ENCODE measurements at regions not wholly inside any gene's neighbourhood (a gene's known extent, or its start where the extent isn't known, plus 50 kb on each side); places are given as distances from the start of the nearest gene placed in this dataset.

DNA sequence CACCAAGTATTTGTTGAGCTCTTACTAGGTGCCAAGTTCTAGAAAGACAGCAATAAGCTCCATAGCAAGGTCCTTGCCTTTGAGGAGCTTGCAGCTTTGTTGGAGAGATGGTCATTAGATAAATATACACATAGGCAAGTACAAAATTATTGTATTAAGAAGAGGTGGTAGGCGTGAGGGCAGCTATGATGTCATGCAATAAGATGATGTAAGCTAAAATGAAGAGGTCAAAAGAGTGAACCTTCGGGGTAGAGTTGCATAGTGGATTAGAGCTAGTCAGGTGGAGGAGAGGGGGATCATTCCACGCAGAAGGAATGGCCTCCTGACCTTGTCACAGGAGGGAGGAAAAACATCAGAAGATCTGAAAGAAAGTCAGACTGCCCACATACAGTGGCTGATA lies 141.9 kb upstream of the PCSK2 start:
- Mint-ChIP-seq H3K36me3 (no peaks in the 10 kb centered on the region), H3K27me3 (no peaks in the 10 kb centered on the region), H3K4me3 (no peak overlapping the region), H3K27ac (no peak overlapping the region), H3K4me1 (no peaks in the 10 kb centered on the region), H3K9me3 (peaks cover 0 to 17% (median 7%) of the 10 kb centered on the region in 7 donors)
- Histone ChIP-seq H3K9me3 (ENCODE audit: control insufficient read depth in 2 of 2, low read length in 2 of 2) (no peaks in the 10 kb centered on the region), H3K4me3 (ENCODE audit: low read depth, low read length) (no peak overlapping the region), H3K36me3 (ENCODE audit: control insufficient read depth, insufficient read depth, low read length) (no peaks in the 10 kb centered on the region), H3K4me1 (ENCODE audit: control insufficient read depth, insufficient read depth, low read length, poor library complexity, severe bottlenecking) (no peaks in the 10 kb centered on the region), H3K27ac (ENCODE audit: insufficient read depth, low read length, poor library complexity, severe bottlenecking) (no peak overlapping the region), H3K27me3 (ENCODE audit: control insufficient read depth, insufficient read depth, low read length) (no peaks in the 10 kb centered on the region)
- DNase-seq, result no peak
- no peak for ATAC-seq (ENCODE audit: low read depth in 2 of 2)

- Histone ChIP-seq H3K9me3 (ENCODE audit: control insufficient read depth in 2 of 2, low read length in 2 of 2) (no peaks in the 10 kb centered on the region), H3K36me3 (ENCODE audit: control insufficient read depth, insufficient read depth, low read length) (no peaks in the 10 kb centered on the region), H3K27ac (ENCODE audit: insufficient read depth, low read length, poor library complexity, severe bottlenecking) (no peak overlapping the region), H3K4me1 (ENCODE audit: control insufficient read depth, insufficient read depth, low read length, poor library complexity, severe bottlenecking) (no peaks in the 10 kb centered on the region), H3K4me3 (ENCODE audit: low read depth, low read length) (no peak overlapping the region), H3K27me3 (ENCODE audit: control insufficient read depth, insufficient read depth, low read length) (no peaks in the 10 kb centered on the region)
- Mint-ChIP-seq H3K4me3 (no peak overlapping the region), H3K9me3 (peaks cover 0 to 17% (median 7%) of the 10 kb centered on the region in 7 donors), H3K27ac (no peak overlapping the region), H3K36me3 (no peaks in the 10 kb centered on the region), H3K27me3 (no peaks in the 10 kb centered on the region), H3K4me1 (no peaks in the 10 kb centered on the region)
- ATAC-seq (ENCODE audit: low read depth in 2 of 2), result no peak
- DNase-seq, result no peak
These were observed 133.1 kb upstream of the PCSK2 start for GRCh38 chr20:17093782-17094181.

DNA sequence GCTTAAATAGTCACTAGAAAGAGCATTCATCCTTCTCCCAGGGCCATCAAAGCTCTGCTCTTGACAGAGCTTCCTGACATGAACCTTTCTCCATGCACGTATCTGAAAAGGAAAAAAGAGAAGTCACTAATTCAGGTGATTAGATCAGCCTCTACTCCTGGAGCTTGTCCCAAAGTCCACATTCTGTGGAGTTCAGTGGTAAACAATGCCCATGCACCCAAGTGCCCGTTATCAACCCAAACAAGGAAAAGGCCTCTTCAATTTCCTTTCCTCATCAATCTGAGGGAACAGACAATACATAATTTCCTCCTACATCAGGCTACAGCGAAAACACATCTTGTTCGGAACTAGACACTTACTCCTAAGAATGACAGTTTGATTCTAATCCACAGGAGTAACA lies 129.2 kb upstream of the PCSK2 start:
- no peaks in the 10 kb centered on the region for H3K27me3 Mint-ChIP-seq
- H3K4me3 ChIP-seq (ENCODE audit: low read depth, low read length), result no peak overlapping the region
- no peaks in the 10 kb centered on the region for H3K4me1 Mint-ChIP-seq
- H3K4me1 ChIP-seq (ENCODE audit: control insufficient read depth, insufficient read depth, low read length, poor library complexity, severe bottlenecking), result no peaks in the 10 kb centered on the region
- H3K4me3 Mint-ChIP-seq, result no peak overlapping the region
- no peaks in the 10 kb centered on the region for H3K27me3 ChIP-seq (ENCODE audit: control insufficient read depth, insufficient read depth, low read length)
- DNase-seq (no peak), ATAC-seq (ENCODE audit: low read depth in 2 of 2) (no peak)
- H3K36me3 ChIP-seq (ENCODE audit: control insufficient read depth, insufficient read depth, low read length), result no peaks in the 10 kb centered on the region
- no peaks in the 10 kb centered on the region for H3K9me3 ChIP-seq (ENCODE audit: control insufficient read depth in 2 of 2, low read length in 2 of 2)
- peaks cover 0 to 10% (median 7%) of the 10 kb centered on the region in 7 donors for H3K9me3 Mint-ChIP-seq
- H3K36me3 Mint-ChIP-seq, result no peaks in the 10 kb centered on the region
- H3K27ac ChIP-seq (ENCODE audit: insufficient read depth, low read length, poor library complexity, severe bottlenecking), result no peak overlapping the region
- no peak overlapping the region for H3K27ac Mint-ChIP-seq

- Mint-ChIP-seq H3K27ac (no peak overlapping the region), H3K36me3 (no peaks in the 10 kb centered on the region), H3K9me3 (peaks cover 0 to 16% (median 7%) of the 10 kb centered on the region in 7 donors), H3K27me3 (no peaks in the 10 kb centered on the region), H3K4me3 (no peak overlapping the region), H3K4me1 (no peaks in the 10 kb centered on the region)
- DNase-seq, result no peak
- Histone ChIP-seq H3K36me3 (ENCODE audit: control insufficient read depth, insufficient read depth, low read length) (no peaks in the 10 kb centered on the region), H3K9me3 (ENCODE audit: control insufficient read depth in 2 of 2, low read length in 2 of 2) (no peaks in the 10 kb centered on the region), H3K27ac (ENCODE audit: insufficient read depth, low read length, poor library complexity, severe bottlenecking) (no peak overlapping the region), H3K4me3 (ENCODE audit: low read depth, low read length) (no peak overlapping the region), H3K27me3 (ENCODE audit: control insufficient read depth, insufficient read depth, low read length) (no peaks in the 10 kb centered on the region), H3K4me1 (ENCODE audit: control insufficient read depth, insufficient read depth, low read length, poor library complexity, severe bottlenecking) (no peaks in the 10 kb centered on the region)
- ATAC-seq (ENCODE audit: low read depth in 2 of 2), result no peak
These were observed 126.3 kb upstream of the PCSK2 start for GRCh38 chr20:17100506-17100905.

- Mint-ChIP-seq H3K27me3 (no peaks in the 10 kb centered on the region), H3K27ac (no peak overlapping the region), H3K9me3 (peaks cover 0 to 9% (median 2%) of the 10 kb centered on the region in 7 donors), H3K4me3 (no peak overlapping the region), H3K4me1 (no peaks in the 10 kb centered on the region), H3K36me3 (no peaks in the 10 kb centered on the region)
- no peaks in the 10 kb centered on the region for H3K4me1 ChIP-seq (ENCODE audit: control insufficient read depth, insufficient read depth, low read length, poor library complexity, severe bottlenecking)
- no peak for DNase-seq
- H3K36me3 ChIP-seq (ENCODE audit: control insufficient read depth, insufficient read depth, low read length), result no peaks in the 10 kb centered on the region
- H3K27me3 ChIP-seq (ENCODE audit: control insufficient read depth, insufficient read depth, low read length), result no peaks in the 10 kb centered on the region
- no peak overlapping the region for H3K27ac ChIP-seq (ENCODE audit: insufficient read depth, low read length, poor library complexity, severe bottlenecking)
- no peak for ATAC-seq (ENCODE audit: low read depth in 2 of 2)
- no peak overlapping the region for H3K4me3 ChIP-seq (ENCODE audit: low read depth, low read length)
- no peaks in the 10 kb centered on the region for H3K9me3 ChIP-seq (ENCODE audit: control insufficient read depth in 2 of 2, low read length in 2 of 2)
These were observed 119.7 kb upstream of the PCSK2 start for GRCh38 chr20:17107127-17107526.

- DNase-seq (no peak), ATAC-seq (ENCODE audit: low read depth in 2 of 2) (no peak)
- H3K4me3 ChIP-seq (ENCODE audit: low read depth, low read length), result no peak overlapping the region
- no peak overlapping the region for H3K27ac ChIP-seq (ENCODE audit: insufficient read depth, low read length, poor library complexity, severe bottlenecking)
- Mint-ChIP-seq H3K4me1 (no peaks in the 10 kb centered on the region), H3K27me3 (no peaks in the 10 kb centered on the region), H3K36me3 (no peaks in the 10 kb centered on the region), H3K27ac (no peak overlapping the region), H3K4me3 (no peak overlapping the region), H3K9me3 (peaks cover 0 to 9% (median 4%) of the 10 kb centered on the region in 7 donors)
- no peaks in the 10 kb centered on the region for H3K9me3 ChIP-seq (ENCODE audit: control insufficient read depth in 2 of 2, low read length in 2 of 2)
- H3K27me3 ChIP-seq (ENCODE audit: control insufficient read depth, insufficient read depth, low read length), result no peaks in the 10 kb centered on the region
- H3K4me1 ChIP-seq (ENCODE audit: control insufficient read depth, insufficient read depth, low read length, poor library complexity, severe bottlenecking), result no peaks in the 10 kb centered on the region
- no peaks in the 10 kb centered on the region for H3K36me3 ChIP-seq (ENCODE audit: control insufficient read depth, insufficient read depth, low read length)
These were observed 117.9 kb upstream of the PCSK2 start for GRCh38 chr20:17108896-17109295.

DNA sequence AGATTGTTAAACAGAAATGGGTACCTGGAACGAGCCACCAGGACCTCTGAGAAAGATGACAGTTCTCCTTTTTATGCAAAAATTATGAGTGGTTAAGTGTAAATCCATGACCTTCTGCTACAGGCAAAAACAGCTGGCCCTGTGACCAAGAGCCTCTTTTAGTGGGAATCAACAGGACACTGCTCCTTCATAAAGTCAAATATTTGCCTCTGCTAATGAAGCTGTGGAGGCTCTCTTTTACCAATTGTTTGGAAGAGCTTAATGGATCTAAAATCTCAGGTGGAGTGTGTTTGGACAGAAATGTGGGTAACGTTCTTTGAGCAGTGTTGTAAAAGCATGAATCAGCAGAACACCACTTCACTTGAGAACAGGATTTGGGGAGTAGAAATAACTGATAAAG lies 117.5 kb upstream of the PCSK2 start:
- no peaks in the 10 kb centered on the region for H3K36me3 ChIP-seq (ENCODE audit: control insufficient read depth, insufficient read depth, low read length)
- Mint-ChIP-seq H3K9me3 (peaks cover 0 to 9% (median 4%) of the 10 kb centered on the region in 7 donors), H3K4me3 (no peak overlapping the region), H3K36me3 (no peaks in the 10 kb centered on the region), H3K27ac (no peak overlapping the region), H3K4me1 (no peaks in the 10 kb centered on the region), H3K27me3 (no peaks in the 10 kb centered on the region)
- ATAC-seq (ENCODE audit: low read depth in 2 of 2), result no peak
- H3K9me3 ChIP-seq (ENCODE audit: control insufficient read depth in 2 of 2, low read length in 2 of 2), result no peaks in the 10 kb centered on the region
- H3K27me3 ChIP-seq (ENCODE audit: control insufficient read depth, insufficient read depth, low read length), result no peaks in the 10 kb centered on the region
- no peak overlapping the region for H3K27ac ChIP-seq (ENCODE audit: insufficient read depth, low read length, poor library complexity, severe bottlenecking)
- no peaks in the 10 kb centered on the region for H3K4me1 ChIP-seq (ENCODE audit: control insufficient read depth, insufficient read depth, low read length, poor library complexity, severe bottlenecking)
- no peak for DNase-seq
- H3K4me3 ChIP-seq (ENCODE audit: low read depth, low read length), result no peak overlapping the region

DNA sequence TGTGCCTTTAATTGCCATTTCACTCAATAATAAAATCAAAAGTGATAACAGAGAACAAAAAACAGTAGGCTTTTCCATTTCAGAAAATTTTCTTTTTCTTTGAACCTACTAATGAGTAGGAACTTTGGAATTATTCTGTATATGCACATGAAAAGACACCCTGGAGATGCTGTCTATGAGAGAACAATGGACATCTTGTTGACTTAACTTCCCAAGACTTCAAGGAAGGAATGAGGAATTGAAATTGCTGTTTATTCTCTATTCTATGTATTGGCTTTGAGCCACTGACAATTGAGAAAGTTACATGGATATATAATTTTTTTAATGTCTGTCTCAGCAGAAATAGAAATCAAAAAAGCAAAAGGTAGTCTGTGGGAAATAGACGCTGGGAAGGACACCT lies 98.6 kb upstream of the PCSK2 start:
- H3K36me3 ChIP-seq (ENCODE audit: control insufficient read depth, insufficient read depth, low read length), result no peaks in the 10 kb centered on the region
- no peaks in the 10 kb centered on the region for H3K36me3 Mint-ChIP-seq
- no peak for ATAC-seq (ENCODE audit: low read depth in 2 of 2)
- H3K27me3 ChIP-seq (ENCODE audit: control insufficient read depth, insufficient read depth, low read length), result no peaks in the 10 kb centered on the region
- H3K27me3 Mint-ChIP-seq, result peaks cover 6% of the 10 kb centered on the region
- H3K4me1 Mint-ChIP-seq, result no peaks in the 10 kb centered on the region
- no peak for DNase-seq
- H3K4me3 Mint-ChIP-seq, result no peak overlapping the region
- H3K9me3 Mint-ChIP-seq, result peaks cover 0 to 11% (median 1%) of the 10 kb centered on the region in 7 donors
- no peaks in the 10 kb centered on the region for H3K4me1 ChIP-seq (ENCODE audit: control insufficient read depth, insufficient read depth, low read length, poor library complexity, severe bottlenecking)
- no peak overlapping the region for H3K4me3 ChIP-seq (ENCODE audit: low read depth, low read length)
- H3K9me3 ChIP-seq (ENCODE audit: control insufficient read depth in 2 of 2, low read length in 2 of 2), result no peaks in the 10 kb centered on the region
- H3K27ac ChIP-seq (ENCODE audit: insufficient read depth, low read length, poor library complexity, severe bottlenecking), result no peak overlapping the region
- H3K27ac Mint-ChIP-seq, result no peak overlapping the region
